ENCODE measurements at regions not wholly inside any gene's neighbourhood (a gene's known extent, or its start where the extent isn't known, plus 50 kb on each side); places are given as distances from the start of the nearest gene placed in this dataset.

DNA sequence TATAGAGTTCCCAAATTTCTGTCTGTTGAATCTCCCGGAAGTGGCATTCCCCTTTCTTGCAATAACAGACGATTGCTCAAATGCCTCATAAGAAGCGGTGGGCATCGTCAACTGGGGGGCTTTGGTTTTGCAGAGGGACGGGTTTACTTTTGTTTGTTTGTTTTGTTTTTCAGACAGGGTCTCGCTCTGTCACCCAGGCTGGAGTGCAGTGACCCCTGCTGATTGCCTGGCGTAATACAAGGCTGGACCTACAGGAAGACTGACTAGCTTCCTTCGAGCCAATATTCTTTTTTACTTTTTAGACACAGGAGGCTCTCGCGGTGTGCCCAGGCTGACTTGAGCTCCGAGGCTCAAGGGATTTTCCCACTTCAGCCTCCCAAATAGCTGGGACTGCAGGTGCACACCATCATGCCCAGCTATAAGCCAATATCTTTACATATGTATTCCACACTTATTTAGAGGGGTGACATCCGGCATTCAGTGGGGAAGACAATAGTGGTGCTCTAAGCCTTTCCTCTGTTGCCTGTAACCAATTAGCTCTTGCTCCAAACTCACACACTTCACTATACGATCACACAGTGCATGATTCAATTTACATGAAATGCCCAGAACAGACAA lies 58.1 kb downstream of the FHIP2A start:
- TF ChIP-seq POLR2A (IDR thresholded peaks at IDR 0.05; ENCODE audit: low read length) = no peak
- no peak for TF ChIP-seq GATA1 (IDR thresholded peaks at IDR 0.05; ENCODE audit: low read depth, low read length)

All from erythroblast (primary cell).